Vagina (tissue), 2 donors: ENCODE measurements at regions not wholly inside any gene's neighbourhood (a gene's known extent, or its start where the extent isn't known, plus 50 kb on each side); places are given as distances from the start of the nearest gene placed in this dataset.

Source experiments
- POLR2A ChIP-seq, 2 donors: fragments of 450-650 bp; IDR thresholded peaks; one replicate each; pipeline ENCODE4 v1.6.1; 2017; ENCODE audit warnings: antibody characterized with exemption in 2 of 2, mild to moderate bottlenecking in 2 of 2, moderate library complexity in 2 of 2
- TF ChIP-seq, protein P1 (sequence below), 3 experiments: fragments of 450-650 bp in 2 of 3; fragments of 200-600 bp in 1 of 3; sonication (generic) in 1 of 3; IDR thresholded peaks; one replicate each; pipeline ENCODE4 v1.5.1; 2017 to 2019; ENCODE audit warnings: antibody characterized with exemption in 3 of 3, mild to moderate bottlenecking in 2 of 3, moderate library complexity in 2 of 3

DNA sequence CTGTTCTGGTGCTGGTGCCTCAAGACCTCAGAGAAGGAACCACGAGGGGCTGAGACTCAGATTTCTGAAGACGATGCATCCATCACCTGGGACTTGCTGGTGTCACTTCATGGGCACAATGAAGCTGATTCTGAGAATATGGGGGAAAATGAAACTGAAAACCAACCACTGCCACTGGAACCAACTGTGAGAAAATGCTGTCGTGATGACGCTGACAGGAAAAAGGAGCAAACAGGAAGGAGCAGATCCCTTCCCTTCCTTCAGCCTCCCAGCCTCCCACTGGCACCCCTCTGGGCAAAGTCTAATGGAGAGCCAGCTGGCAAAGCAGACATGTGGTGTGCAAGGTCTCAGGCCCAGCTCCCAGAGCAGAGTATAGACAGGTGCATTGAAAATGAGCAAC is 109.7 kb downstream of the FOXI3 start:
- no peak for TF ChIP-seq POLR2A (IDR thresholded peaks at IDR 0.05)
- TF ChIP-seq, protein P1, sequence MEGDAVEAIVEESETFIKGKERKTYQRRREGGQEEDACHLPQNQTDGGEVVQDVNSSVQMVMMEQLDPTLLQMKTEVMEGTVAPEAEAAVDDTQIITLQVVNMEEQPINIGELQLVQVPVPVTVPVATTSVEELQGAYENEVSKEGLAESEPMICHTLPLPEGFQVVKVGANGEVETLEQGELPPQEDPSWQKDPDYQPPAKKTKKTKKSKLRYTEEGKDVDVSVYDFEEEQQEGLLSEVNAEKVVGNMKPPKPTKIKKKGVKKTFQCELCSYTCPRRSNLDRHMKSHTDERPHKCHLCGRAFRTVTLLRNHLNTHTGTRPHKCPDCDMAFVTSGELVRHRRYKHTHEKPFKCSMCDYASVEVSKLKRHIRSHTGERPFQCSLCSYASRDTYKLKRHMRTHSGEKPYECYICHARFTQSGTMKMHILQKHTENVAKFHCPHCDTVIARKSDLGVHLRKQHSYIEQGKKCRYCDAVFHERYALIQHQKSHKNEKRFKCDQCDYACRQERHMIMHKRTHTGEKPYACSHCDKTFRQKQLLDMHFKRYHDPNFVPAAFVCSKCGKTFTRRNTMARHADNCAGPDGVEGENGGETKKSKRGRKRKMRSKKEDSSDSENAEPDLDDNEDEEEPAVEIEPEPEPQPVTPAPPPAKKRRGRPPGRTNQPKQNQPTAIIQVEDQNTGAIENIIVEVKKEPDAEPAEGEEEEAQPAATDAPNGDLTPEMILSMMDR (IDR thresholded peaks at IDR 0.05) = no peak
